GM12878 (cell line): ENCODE measurements at regions not wholly inside any gene's neighbourhood (a gene's known extent, or its start where the extent isn't known, plus 50 kb on each side); places are given as distances from the start of the nearest gene placed in this dataset.

Experiments
- ATAC-seq: fragments of 200-7000 bp; cut with Tn5 transposase; 3 replicates; pipeline ENCODE4 v1.9.1; 2020; ENCODE audit warnings: mild to moderate bottlenecking, moderate library complexity
- BruUV-seq: library from RNA; stranded (reverse); fragments of 400-500 nt; replicated peaks from 2 replicates; lab custom pipeline; 2021; lab: Mats Ljungman, UMichigan
- CTCF ChIA-PET: fragments of 300-600 bp; sonication (Branson Sonifier 250); formaldehyde crosslinking; extraction: SDS; loops from one replicate; lab custom pipeline; 2021; ENCODE audit warnings: inconsistent platforms; lab: Yijun Ruan, JAX
- POLR2A ChIA-PET: fragments of 350-600 bp; formaldehyde crosslinking; extraction: SDS; loops from one replicate; lab custom pipeline; 2021; ENCODE audit warnings: inconsistent platforms; lab: Charles Lee
- RAD21 ChIA-PET: fragments of 300-600 bp; sonication (Branson Sonifier 250); formaldehyde crosslinking; loops from one replicate; lab custom pipeline; 2023; ENCODE audit warnings: antibody characterized with exemption; ENCODE audit not compliant: unreplicated experiment; lab: Charles Lee
- SMC1A ChIA-PET: fragments of 300-600 bp; sonication (Branson Sonifier 250); formaldehyde crosslinking; loops from one replicate; lab custom pipeline; 2023; ENCODE audit not compliant: unreplicated experiment, uncharacterized antibody; lab: Charles Lee
- DNase-seq: peaks from one replicate; pipeline ENCODE4 v3.0.0-alpha.2; 2011; ENCODE audit warnings: low read depth, low spot score
- FAIRE-seq: peaks from 3 replicates; lab custom pipeline; 2011; peaks lifted over from hg19 to GRCh38; lab: Jason Lieb, UNC
- H2AFZ ChIP-seq: 2 replicates; pipeline ENCODE4 v1.6.0; 2011; ENCODE audit warnings: low read depth, low read length, control low read depth; ENCODE audit not compliant: control insufficient read depth
- H3K27ac ChIP-seq: 2 replicates; pipeline ENCODE4 v1.5.1; 2011; ENCODE audit warnings: control low read depth; ENCODE audit not compliant: control insufficient read depth, insufficient read depth
- H3K27me3 ChIP-seq, 2 experiments: replicated peaks in 1 of 2; 2 replicates each; pipeline versions ENCODE4 v1.6.0 to v1.6.1; 2011; ENCODE audit warnings: low read length in 1 of 2; ENCODE audit not compliant: control insufficient read depth in 2 of 2, insufficient read depth in 2 of 2
- H3K36me3 ChIP-seq, 2 experiments: 2 replicates each; pipeline ENCODE4 v1.5.1; 2011; ENCODE audit warnings: low read length in 1 of 2; ENCODE audit not compliant: control insufficient read depth in 2 of 2, insufficient read depth in 2 of 2
- H3K4me1 ChIP-seq: 2 replicates; pipeline ENCODE4 v1.6.1; 2011; ENCODE audit warnings: mild to moderate bottlenecking, low read length, moderate library complexity, mixed read lengths; ENCODE audit not compliant: control insufficient read depth, insufficient read depth
- H3K4me2 ChIP-seq: 2 replicates; pipeline ENCODE4 v1.6.0; 2011; ENCODE audit warnings: control low read depth; ENCODE audit not compliant: control insufficient read depth, insufficient read depth
- H3K4me3 ChIP-seq: fragments of 200-600 bp; sonication (generic); 2 replicates; pipeline ENCODE4 v1.5.1; 2016
- H3K79me2 ChIP-seq: 2 replicates; pipeline ENCODE4 v1.6.0; 2011; ENCODE audit warnings: low read length; ENCODE audit not compliant: control insufficient read depth, insufficient read depth
- H3K9ac ChIP-seq: 2 replicates; pipeline ENCODE4 v1.8.0; 2011; ENCODE audit warnings: low read length, control low read depth, mixed read lengths; ENCODE audit not compliant: control insufficient read depth, insufficient read depth
- H3K9me3 ChIP-seq: replicated peaks from 3 replicates; pipeline ENCODE4 v1.5.1; 2011; ENCODE audit warnings: mild to moderate bottlenecking, low read length; ENCODE audit not compliant: control insufficient read depth, insufficient read depth
- H4K20me1 ChIP-seq: 2 replicates; pipeline ENCODE4 v1.6.0; 2011; ENCODE audit not compliant: control insufficient read depth, insufficient read depth
- EED ChIP-seq: sonication (generic); IDR thresholded peaks from 2 replicates; pipeline ENCODE4 v1.6.1; 2016; ENCODE audit warnings: antibody characterized with exemption, low read depth
- GABPA ChIP-seq: IDR thresholded peaks from 2 replicates; pipeline ENCODE4 v1.6.1; 2014; ENCODE audit warnings: antibody characterized with exemption, low read depth, mild to moderate bottlenecking, inconsistent platforms
- LARP7 ChIP-seq: fragments of 450-650 bp; IDR thresholded peaks from 2 replicates; pipeline ENCODE4 v1.6.1; 2017; ENCODE audit warnings: mild to moderate bottlenecking
- POLR2AphosphoS5 ChIP-seq: IDR thresholded peaks from 2 replicates; pipeline ENCODE4 v1.6.1; 2011; ENCODE audit warnings: mild to moderate bottlenecking, low read length, inconsistent platforms
- RBBP5 ChIP-seq: fragments of 200-600 bp; sonication (generic); conservative IDR thresholded peaks from 2 replicates; pipeline ENCODE4 v1.6.1; 2016
- SPI1 ChIP-seq: IDR thresholded peaks from 2 replicates; pipeline ENCODE4 v1.6.1; 2011; ENCODE audit warnings: low read depth, mild to moderate bottlenecking, low read length, moderate library complexity, borderline replicate concordance; ENCODE audit not compliant: insufficient read depth
- YBX1 ChIP-seq: fragments of 450-650 bp; IDR thresholded peaks from 2 replicates; pipeline ENCODE4 v1.6.1; 2016; ENCODE audit warnings: antibody characterized with exemption
- WGBS: methylation state at CpG from one replicate; pipeline ENCODE4 v1.1.6; 2016; ENCODE audit warnings: low lambda C conversion rate; ENCODE audit not compliant: insufficient replicate concordance, insufficient coverage; ENCODE audit errors: missing lambda C conversion rate; 5-methylcytosine and 5-hydroxymethylcytosine counted together
- in situ Hi-C: fragments of 300-500 bp; cut with MboI; formaldehyde crosslinking; loops from 9 replicates; pipeline ENCODE4 v1.14.3; 2018; ENCODE audit warnings: mixed read lengths
- intact Hi-C: fragments of 100-400 bp; cut with micrococcal nuclease; formaldehyde crosslinking; loops from one replicate; pipeline ENCODE4 v1.14.2; 2022; ENCODE audit not compliant: unreplicated experiment
- TF ChIP-seq, protein P1 (sequence below): fragments of 450-650 bp; formaldehyde crosslinking; IDR thresholded peaks from 2 replicates; pipeline ENCODE4 v1.5.0; 2022; ENCODE audit warnings: mild to moderate bottlenecking, missing genetic modification characterization
- TF ChIP-seq, protein P2 (sequence below): fragments of 450-650 bp; IDR thresholded peaks from 2 replicates; pipeline ENCODE4 v1.6.1; 2017; ENCODE audit warnings: mild to moderate bottlenecking, low read depth, inconsistent platforms; ENCODE audit not compliant: poor library complexity, severe bottlenecking

DNA sequence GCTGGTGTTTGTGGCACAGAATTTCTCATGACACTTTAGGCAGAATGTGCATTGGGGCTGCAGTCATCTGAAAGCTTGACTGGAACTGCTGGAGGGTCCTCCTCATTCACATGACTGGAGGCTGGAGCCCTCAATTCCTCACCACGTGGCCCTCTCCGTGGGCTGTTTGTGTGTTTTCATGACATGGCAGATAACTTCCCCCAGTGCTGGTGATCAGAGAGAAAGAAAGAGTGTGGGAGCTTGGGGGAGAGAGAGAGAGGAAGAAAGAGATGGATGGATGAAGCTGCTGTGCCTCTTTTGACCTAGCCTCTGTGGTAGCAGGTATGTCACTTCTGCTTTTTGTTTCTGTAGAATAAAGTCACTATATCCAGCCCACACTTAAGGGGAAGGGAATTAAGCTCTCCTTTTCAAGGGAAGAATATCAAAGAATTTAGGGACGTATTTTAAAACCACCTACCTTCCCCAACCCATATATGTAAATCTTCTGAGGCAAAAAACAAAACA is 169.6 kb upstream of the IL12A start:
- Histone ChIP-seq H3K4me3 (no peak overlapping the region), H3K79me2 (no peaks in the 10 kb centered on the region)
- WGBS = 0% methylated on average over 3 of the region's 3 CpGs
- in situ Hi-C loops = loop anchor here (5.0 kb wide), 1 partner anchor 972 kb away; no protein-coding TSS in a partner anchor
- intact Hi-C loops = no loop called here
- no peak for TF ChIP-seq LARP7
- peak; percentile 77 for TF ChIP-seq SPI1
- TF ChIP-seq RBBP5 = no peak
- no peak for TF ChIP-seq GABPA
- no peak for TF ChIP-seq EED
- TF ChIP-seq, all 136 proteins: peak for 1
- Histone ChIP-seq H3K9ac (no peak overlapping the region), H3K36me3 (no peaks in the 10 kb centered on the region), H3K27ac (no peak overlapping the region), H3K27me3 (no peaks in the 10 kb centered on the region; a peak in 1 of 4 replicates), H3K4me2 (no peak overlapping the region), H3K9me3 (no peaks in the 10 kb centered on the region), H3K4me1 (no peaks in the 10 kb centered on the region), H2AFZ (no peak overlapping the region), H4K20me1 (no peaks in the 10 kb centered on the region)
- ChIA-PET RAD21 (interaction anchor here (1.0 kb wide), 1 partner anchor 188 kb away, joined by 3 read pairs; no protein-coding TSS in a partner anchor), POLR2A (interaction anchor here (0.6 kb wide), 1 partner anchor 20 kb away, joined by 4 read pairs; the partner anchor contains the start of gene SCHIP1), CTCF (interaction anchor here (0.6 to 5.4 kb wide), 5 partner anchors 9 to 187 kb away, joined by 3 to 25 read pairs (median 5); no protein-coding TSS in a partner anchor), SMC1A (interaction anchor here (1.4 to 2.8 kb wide), 3 partner anchors 10 to 67 kb away, joined by 3 to 10 read pairs (median 3); no protein-coding TSS in a partner anchor)
- no TSS peak for BruUV-seq
- FAIRE-seq = no peak
- peak; percentile 61 for ATAC-seq
- no peak for DNase-seq

DNA sequence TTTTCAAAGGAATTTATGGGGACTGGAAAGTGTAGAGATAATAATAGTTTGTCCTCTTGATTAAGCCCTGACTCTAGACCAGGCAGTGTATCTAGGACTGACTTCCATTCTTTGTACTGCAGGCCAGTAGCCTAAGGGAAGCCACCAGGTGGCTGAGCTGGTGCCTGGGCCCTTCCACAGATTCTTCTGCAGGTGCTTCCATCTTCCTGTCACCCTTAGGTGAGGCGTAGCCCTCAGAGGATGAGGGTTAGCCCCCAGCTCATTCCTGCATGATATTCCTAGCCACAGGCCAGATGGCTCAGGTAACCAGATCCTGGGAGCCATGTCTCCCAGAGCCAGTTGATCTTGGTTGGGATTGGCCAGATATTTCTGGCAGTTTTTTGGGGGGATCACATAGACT is 169.0 kb upstream of the IL12A start:
- intact Hi-C loops (no loop called here), in situ Hi-C loops (loop anchor here (5.0 kb wide), 1 partner anchor 972 kb away; no protein-coding TSS in a partner anchor)
- ATAC-seq (no peak), DNase-seq (no peak), FAIRE-seq (no peak)
- no peak overlapping the region for H3K4me2 ChIP-seq
- no peak overlapping the region for H3K4me3 ChIP-seq
- no TSS peak for BruUV-seq
- SMC1A ChIA-PET = interaction anchor here (1.4 to 1.6 kb wide), 2 partner anchors 9 to 67 kb away, joined by 3 read pairs; no protein-coding TSS in a partner anchor
- no peaks in the 10 kb centered on the region for H3K36me3 ChIP-seq
- H3K27me3 ChIP-seq = no peaks in the 10 kb centered on the region; a peak in 1 of 4 replicates
- RAD21 ChIA-PET = no interaction called here
- no peak overlapping the region for H3K9ac ChIP-seq
- no peak overlapping the region for H3K27ac ChIP-seq
- POLR2A ChIA-PET = interaction anchor here (0.6 kb wide), 1 partner anchor 20 kb away, joined by 4 read pairs; the partner anchor contains the start of gene SCHIP1
- H4K20me1 ChIP-seq = no peaks in the 10 kb centered on the region
- H3K9me3 ChIP-seq = no peaks in the 10 kb centered on the region
- no peaks in the 10 kb centered on the region for H3K4me1 ChIP-seq
- H2AFZ ChIP-seq = no peak overlapping the region
- no peaks in the 10 kb centered on the region for H3K79me2 ChIP-seq
- CTCF ChIA-PET = interaction anchor here (1.4 to 5.4 kb wide), 3 partner anchors 8 to 66 kb away, joined by 3 to 25 read pairs (median 9); no protein-coding TSS in a partner anchor
- 57% methylated on average over 1 of the region's 1 CpG for WGBS
- TF ChIP-seq, protein P1, sequence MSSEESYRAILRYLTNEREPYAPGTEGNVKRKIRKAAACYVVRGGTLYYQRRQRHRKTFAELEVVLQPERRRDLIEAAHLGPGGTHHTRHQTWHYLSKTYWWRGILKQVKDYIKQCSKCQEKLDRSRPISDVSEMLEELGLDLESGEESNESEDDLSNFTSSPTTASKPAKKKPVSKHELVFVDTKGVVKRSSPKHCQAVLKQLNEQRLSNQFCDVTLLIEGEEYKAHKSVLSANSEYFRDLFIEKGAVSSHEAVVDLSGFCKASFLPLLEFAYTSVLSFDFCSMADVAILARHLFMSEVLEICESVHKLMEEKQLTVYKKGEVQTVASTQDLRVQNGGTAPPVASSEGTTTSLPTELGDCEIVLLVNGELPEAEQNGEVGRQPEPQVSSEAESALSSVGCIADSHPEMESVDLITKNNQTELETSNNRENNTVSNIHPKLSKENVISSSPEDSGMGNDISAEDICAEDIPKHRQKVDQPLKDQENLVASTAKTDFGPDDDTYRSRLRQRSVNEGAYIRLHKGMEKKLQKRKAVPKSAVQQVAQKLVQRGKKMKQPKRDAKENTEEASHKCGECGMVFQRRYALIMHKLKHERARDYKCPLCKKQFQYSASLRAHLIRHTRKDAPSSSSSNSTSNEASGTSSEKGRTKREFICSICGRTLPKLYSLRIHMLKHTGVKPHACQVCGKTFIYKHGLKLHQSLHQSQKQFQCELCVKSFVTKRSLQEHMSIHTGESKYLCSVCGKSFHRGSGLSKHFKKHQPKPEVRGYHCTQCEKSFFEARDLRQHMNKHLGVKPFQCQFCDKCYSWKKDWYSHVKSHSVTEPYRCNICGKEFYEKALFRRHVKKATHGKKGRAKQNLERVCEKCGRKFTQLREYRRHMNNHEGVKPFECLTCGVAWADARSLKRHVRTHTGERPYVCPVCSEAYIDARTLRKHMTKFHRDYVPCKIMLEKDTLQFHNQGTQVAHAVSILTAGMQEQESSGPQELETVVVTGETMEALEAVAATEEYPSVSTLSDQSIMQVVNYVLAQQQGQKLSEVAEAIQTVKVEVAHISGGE (CRISPR knock-in tag) = no peak
- TF ChIP-seq, protein P2, sequence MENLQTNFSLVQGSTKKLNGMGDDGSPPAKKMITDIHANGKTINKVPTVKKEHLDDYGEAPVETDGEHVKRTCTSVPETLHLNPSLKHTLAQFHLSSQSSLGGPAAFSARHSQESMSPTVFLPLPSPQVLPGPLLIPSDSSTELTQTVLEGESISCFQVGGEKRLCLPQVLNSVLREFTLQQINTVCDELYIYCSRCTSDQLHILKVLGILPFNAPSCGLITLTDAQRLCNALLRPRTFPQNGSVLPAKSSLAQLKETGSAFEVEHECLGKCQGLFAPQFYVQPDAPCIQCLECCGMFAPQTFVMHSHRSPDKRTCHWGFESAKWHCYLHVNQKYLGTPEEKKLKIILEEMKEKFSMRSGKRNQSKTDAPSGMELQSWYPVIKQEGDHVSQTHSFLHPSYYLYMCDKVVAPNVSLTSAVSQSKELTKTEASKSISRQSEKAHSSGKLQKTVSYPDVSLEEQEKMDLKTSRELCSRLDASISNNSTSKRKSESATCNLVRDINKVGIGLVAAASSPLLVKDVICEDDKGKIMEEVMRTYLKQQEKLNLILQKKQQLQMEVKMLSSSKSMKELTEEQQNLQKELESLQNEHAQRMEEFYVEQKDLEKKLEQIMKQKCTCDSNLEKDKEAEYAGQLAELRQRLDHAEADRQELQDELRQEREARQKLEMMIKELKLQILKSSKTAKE = no peak
- TF ChIP-seq YBX1 (no peak), POLR2AphosphoS5 (no peak)
